ENCODE measurements at regions not wholly inside any gene's neighbourhood (a gene's known extent, or its start where the extent isn't known, plus 50 kb on each side); places are given as distances from the start of the nearest gene placed in this dataset.

GRCh38 chr4:45079616-45080015 lies 353.3 kb upstream of the GNPDA2 start:
- Histone ChIP-seq H3K36me3 (replicated peaks) (no peaks in the 10 kb centered on the region), H3K27me3 (replicated peaks) (no peaks in the 10 kb centered on the region), H3K27ac (no peak overlapping the region), H3K4me3 (ENCODE audit: low read depth, low read length) (no peak overlapping the region)
- no peak for DNase-seq
- in situ Hi-C loops (cut with HindIII; ENCODE audit: low pct_ligation_motif_present, low sequenced_read_pairs): no loop called here
- no peak for TF ChIP-seq CTCF (IDR thresholded peaks at IDR 0.05; ENCODE audit: low read depth, low read length, missing control alignments)

- no peak for TF ChIP-seq CTCF (IDR thresholded peaks at IDR 0.05; ENCODE audit: low read depth, low read length, missing control alignments)
- no peak for DNase-seq
- no peaks in the 10 kb centered on the region for H3K27me3 ChIP-seq (replicated peaks)
- no peak overlapping the region for H3K27ac ChIP-seq
- in situ Hi-C loops (cut with HindIII; ENCODE audit: low pct_ligation_motif_present, low sequenced_read_pairs): no loop called here
- no peak overlapping the region for H3K4me3 ChIP-seq (ENCODE audit: low read depth, low read length)
- H3K36me3 ChIP-seq (replicated peaks): no peaks in the 10 kb centered on the region
Measured at GRCh38 chr4:45078201-45078600, 351.8 kb upstream of the GNPDA2 start.

- TF ChIP-seq CTCF (IDR thresholded peaks at IDR 0.05; ENCODE audit: low read depth, low read length, missing control alignments): no peak
- DNase-seq: no peak
- no peak overlapping the region for H3K4me3 ChIP-seq (ENCODE audit: low read depth, low read length)
- in situ Hi-C loops (cut with HindIII; ENCODE audit: low pct_ligation_motif_present, low sequenced_read_pairs): no loop called here
- no peaks in the 10 kb centered on the region for H3K27me3 ChIP-seq (replicated peaks)
- no peak overlapping the region for H3K27ac ChIP-seq
- no peaks in the 10 kb centered on the region for H3K36me3 ChIP-seq (replicated peaks)
Measured at GRCh38 chr4:45072981-45073380, 346.6 kb upstream of the GNPDA2 start.

- no peaks in the 10 kb centered on the region for H3K36me3 ChIP-seq (replicated peaks)
- H3K27me3 ChIP-seq (replicated peaks): no peaks in the 10 kb centered on the region
- no peak for TF ChIP-seq CTCF (IDR thresholded peaks at IDR 0.05; ENCODE audit: low read depth, low read length, missing control alignments)
- in situ Hi-C loops (cut with HindIII; ENCODE audit: low pct_ligation_motif_present, low sequenced_read_pairs): no loop called here
- H3K27ac ChIP-seq: no peak overlapping the region
- no peak overlapping the region for H3K4me3 ChIP-seq (ENCODE audit: low read depth, low read length)
- DNase-seq: no peak
Measured at GRCh38 chr4:45064741-45065140, 338.4 kb upstream of the GNPDA2 start.

GRCh38 chr4:45063696-45064095 lies 337.3 kb upstream of the GNPDA2 start:
- in situ Hi-C loops (cut with HindIII; ENCODE audit: low pct_ligation_motif_present, low sequenced_read_pairs): no loop called here
- Histone ChIP-seq H3K27ac (no peak overlapping the region), H3K36me3 (replicated peaks) (no peaks in the 10 kb centered on the region), H3K27me3 (replicated peaks) (no peaks in the 10 kb centered on the region), H3K4me3 (ENCODE audit: low read depth, low read length) (no peak overlapping the region)
- TF ChIP-seq CTCF (IDR thresholded peaks at IDR 0.05; ENCODE audit: low read depth, low read length, missing control alignments): no peak
- no peak for DNase-seq

GRCh38 chr4:45062935-45063545 lies 336.7 kb upstream of the GNPDA2 start:
- Histone ChIP-seq H3K27ac (no peak overlapping the region), H3K36me3 (replicated peaks) (no peaks in the 10 kb centered on the region), H3K27me3 (replicated peaks) (no peaks in the 10 kb centered on the region), H3K4me3 (ENCODE audit: low read depth, low read length) (no peak overlapping the region)
- no peak for DNase-seq
- TF ChIP-seq CTCF (IDR thresholded peaks at IDR 0.05; ENCODE audit: low read depth, low read length, missing control alignments): no peak
- in situ Hi-C loops (cut with HindIII; ENCODE audit: low pct_ligation_motif_present, low sequenced_read_pairs): no loop called here

Data from brain microvascular endothelial cell (primary cell).